Uterus (tissue), 3 donors: ENCODE measurements at regions not wholly inside any gene's neighbourhood (a gene's known extent, or its start where the extent isn't known, plus 50 kb on each side); places are given as distances from the start of the nearest gene placed in this dataset.

Experiments used
- DNase-seq, 2 donors: peaks; one replicate each; pipeline ENCODE4 v3.0.0-alpha.2; 2019 to 2020
- H3K27ac ChIP-seq, 2 donors: fragments of 200-600 bp; sonication (generic); 1 replicate in 1 of 2; 2 replicates in 1 of 2; pipeline ENCODE4 v1.5.1; 2016 to 2018
- H3K27me3 ChIP-seq, 2 donors: fragments of 200-600 bp; sonication (generic); one replicate each; pipeline ENCODE4 v1.5.1; 2018 to 2019; ENCODE audit warnings: control low read depth in 1 of 2
- H3K36me3 ChIP-seq, 2 donors: fragments of 200-600 bp; sonication (generic); one replicate each; pipeline ENCODE4 v1.5.1; 2019; ENCODE audit warnings: control low read depth in 1 of 2
- H3K4me1 ChIP-seq, 2 donors: fragments of 200-600 bp; sonication (generic); one replicate each; pipeline ENCODE4 v1.5.1; 2018 to 2019; ENCODE audit warnings: control low read depth in 1 of 2
- H3K4me3 ChIP-seq, 2 donors: fragments of 200-600 bp; sonication (generic); 1 replicate in 1 of 2; 2 replicates in 1 of 2; pipeline ENCODE4 v1.5.1; 2018 to 2019; ENCODE audit warnings: mild to moderate bottlenecking in 1 of 2
- H3K9me3 ChIP-seq, 2 donors: fragments of 200-600 bp; sonication (generic); one replicate each; pipeline ENCODE4 v1.5.1; 2019; ENCODE audit warnings: control low read depth in 1 of 2
- CTCF ChIP-seq, 4 experiments: fragments of 200-600 bp in 2 of 4; fragments of 450-650 bp in 2 of 4; sonication (generic) in 2 of 4; IDR thresholded peaks; one replicate each; pipeline ENCODE4 v1.5.1; 2016 to 2019; ENCODE audit warnings: antibody characterized with exemption in 4 of 4, mild to moderate bottlenecking in 2 of 4, moderate library complexity in 1 of 4
- POLR2A ChIP-seq, 2 donors: fragments of 450-650 bp; IDR thresholded peaks; one replicate each; pipeline ENCODE4 v1.6.1; 2016; ENCODE audit warnings: antibody characterized with exemption in 2 of 2, mild to moderate bottlenecking in 1 of 2, moderate library complexity in 1 of 2
- intact Hi-C: fragments of 100-400 bp; cut with DNase I; formaldehyde crosslinking; loops from one replicate; pipeline ENCODE4 v1.15.1; 2023; ENCODE audit warnings: low total_unique reads
- donor health status: DM: yes; HTN: yes; CAD: no.

GRCh38 chr4:30862196-30862595, 142.0 kb downstream of the PCDH7 start:
- Histone ChIP-seq H3K27me3 (no peaks in the 10 kb centered on the region), H3K4me3 (no peak overlapping the region), H3K27ac (no peak overlapping the region), H3K4me1 (no peaks in the 10 kb centered on the region), H3K9me3 (no peaks in the 10 kb centered on the region), H3K36me3 (no peaks in the 10 kb centered on the region)
- no peak for DNase-seq
- intact Hi-C loops: no loop called here
- no peak for TF ChIP-seq POLR2A (IDR thresholded peaks at IDR 0.05)
- TF ChIP-seq CTCF (IDR thresholded peaks at IDR 0.05): no peak

DNA sequence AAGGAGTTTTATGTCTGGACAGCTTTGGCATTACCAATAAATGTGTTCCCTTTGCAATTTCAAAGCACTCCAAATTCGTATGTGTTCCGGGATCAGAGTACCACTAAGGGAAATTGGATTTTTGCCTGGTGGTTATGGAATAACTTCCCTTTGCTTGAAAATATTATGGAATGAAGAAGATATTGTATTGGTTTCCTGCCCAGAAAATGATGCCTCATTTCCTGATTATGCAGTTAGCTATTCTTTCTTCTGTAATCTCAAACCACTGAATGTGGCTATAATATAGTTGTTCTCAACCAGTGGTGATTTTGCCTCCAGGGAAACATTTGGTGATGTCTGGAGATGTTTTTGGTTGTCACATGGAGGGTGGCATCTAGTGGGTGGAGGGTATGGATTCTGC, 142.9 kb downstream of the PCDH7 start:
- Histone ChIP-seq H3K36me3 (no peaks in the 10 kb centered on the region), H3K4me1 (no peaks in the 10 kb centered on the region), H3K4me3 (no peak overlapping the region), H3K27ac (no peak overlapping the region), H3K27me3 (no peaks in the 10 kb centered on the region), H3K9me3 (no peaks in the 10 kb centered on the region)
- no peak for DNase-seq
- TF ChIP-seq POLR2A (IDR thresholded peaks at IDR 0.05) (no peak), CTCF (IDR thresholded peaks at IDR 0.05) (no peak)
- intact Hi-C loops: no loop called here

GRCh38 chr4:30865691-30866090, 145.5 kb downstream of the PCDH7 start:
- Histone ChIP-seq H3K9me3 (no peaks in the 10 kb centered on the region), H3K27ac (peak overlapping the region; percentile 79 to 84), H3K4me1 (no peaks in the 10 kb centered on the region), H3K4me3 (no peak overlapping the region), H3K36me3 (no peaks in the 10 kb centered on the region), H3K27me3 (no peaks in the 10 kb centered on the region)
- no peak for DNase-seq
- TF ChIP-seq CTCF (IDR thresholded peaks at IDR 0.05) (no peak), POLR2A (IDR thresholded peaks at IDR 0.05) (no peak)
- intact Hi-C loops: no loop called here

DNA sequence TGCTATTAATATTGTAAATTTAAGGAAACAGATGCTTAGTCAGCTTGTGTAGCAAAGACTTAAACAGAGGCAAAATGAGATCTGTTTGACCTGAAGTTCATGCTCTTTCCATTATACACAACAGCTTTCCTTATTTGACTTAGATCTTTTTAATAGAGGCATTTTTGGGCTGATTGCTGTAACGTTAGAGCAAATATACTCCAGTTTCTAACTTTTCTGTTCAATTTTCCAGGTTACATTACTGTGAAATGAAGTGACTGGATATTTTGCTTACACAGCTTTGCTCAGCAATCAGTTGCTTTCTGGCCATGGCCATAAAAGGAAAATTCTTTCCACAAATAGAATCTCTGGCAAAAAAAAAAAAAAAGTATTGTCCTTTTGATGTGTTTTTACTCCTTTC, 146.2 kb downstream of the PCDH7 start:
- Histone ChIP-seq H3K4me3 (no peak overlapping the region), H3K4me1 (no peaks in the 10 kb centered on the region)
- DNase-seq: no peak

DNA sequence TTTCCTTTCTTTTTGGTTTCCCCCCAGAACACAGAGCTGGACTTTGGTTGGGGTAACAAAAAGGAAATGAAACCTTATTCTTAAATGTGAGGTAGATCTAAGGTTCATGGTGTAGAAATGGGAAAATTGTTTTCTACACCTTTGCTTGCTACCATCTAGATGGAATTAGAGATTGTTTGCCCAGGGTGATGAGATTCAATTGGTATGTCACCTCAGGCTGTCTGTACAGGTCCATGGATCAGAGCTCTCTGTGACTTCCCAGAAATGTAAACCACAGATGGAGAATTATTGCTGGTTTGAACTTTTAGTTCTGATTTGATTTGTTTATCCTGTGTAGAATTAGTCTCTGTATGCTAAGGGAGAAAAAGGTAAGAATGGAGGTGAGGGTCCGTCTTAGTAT, 146.7 kb downstream of the PCDH7 start:
- H3K27ac ChIP-seq: peak overlapping the region; percentile 79 to 84
- no peak for DNase-seq
- TF ChIP-seq CTCF (IDR thresholded peaks at IDR 0.05) (no peak), POLR2A (IDR thresholded peaks at IDR 0.05) (no peak)
- no peaks in the 10 kb centered on the region for H3K9me3 ChIP-seq
- H3K27me3 ChIP-seq: no peaks in the 10 kb centered on the region
- H3K4me3 ChIP-seq: no peak overlapping the region
- no peaks in the 10 kb centered on the region for H3K4me1 ChIP-seq
- intact Hi-C loops: no loop called here
- no peaks in the 10 kb centered on the region for H3K36me3 ChIP-seq

More for the DNA sequence above, 146.2 kb downstream of the PCDH7 start:
- TF ChIP-seq POLR2A (IDR thresholded peaks at IDR 0.05) (no peak), CTCF (IDR thresholded peaks at IDR 0.05) (no peak)
- peak overlapping the region; percentile 79 to 84 for H3K27ac ChIP-seq
- H3K36me3 ChIP-seq: no peaks in the 10 kb centered on the region
- no peaks in the 10 kb centered on the region for H3K9me3 ChIP-seq
- intact Hi-C loops: no loop called here
- no peaks in the 10 kb centered on the region for H3K27me3 ChIP-seq
